NCI-H1694 treated with DMSO at 0.1 percent for 48 hours (cell line): ENCODE measurements at regions not wholly inside any gene's neighbourhood (a gene's known extent, or its start where the extent isn't known, plus 50 kb on each side); places are given as distances from the start of the nearest gene placed in this dataset.

ENCODE experiments used
- DNase-seq: peaks from one replicate; lab custom pipeline; 2025; lab: John Stamatoyannopoulos, UW

- no peak for DNase-seq
Measured at GRCh38 chr12:63232896-63233295, 81.9 kb upstream of the AVPR1A start.

- DNase-seq = no peak
Measured at GRCh38 chr12:63228853-63229252, 77.9 kb upstream of the AVPR1A start.

- DNase-seq = no peak
Measured at GRCh38 chr12:63226792-63227463, 75.9 kb upstream of the AVPR1A start.

- DNase-seq = no peak
Measured at GRCh38 chr12:63224396-63224795, 73.4 kb upstream of the AVPR1A start.

- no peak for DNase-seq
Measured at GRCh38 chr12:63223128-63223527, 72.1 kb upstream of the AVPR1A start.

GRCh38 chr12:63222582-63222981 lies 71.6 kb upstream of the AVPR1A start:
- DNase-seq = no peak

- DNase-seq = no peak
Measured at GRCh38 chr12:63220921-63221320, 69.9 kb upstream of the AVPR1A start.

- no peak for DNase-seq
Measured at GRCh38 chr12:63212316-63212715, 61.3 kb upstream of the AVPR1A start.

- DNase-seq = no peak
Measured at GRCh38 chr12:63208956-63209355, 58.0 kb upstream of the AVPR1A start.

GRCh38 chr12:63206909-63207308 lies 55.9 kb upstream of the AVPR1A start:
- no peak for DNase-seq

- no peak for DNase-seq
Measured at GRCh38 chr12:63206494-63206893, 55.5 kb upstream of the AVPR1A start.
